NCI-H2171 (cell line): ENCODE measurements at regions not wholly inside any gene's neighbourhood (a gene's known extent, or its start where the extent isn't known, plus 50 kb on each side); places are given as distances from the start of the nearest gene placed in this dataset.

ENCODE experiments used
- DNase-seq: peaks from one replicate; lab custom pipeline; 2025; lab: John Stamatoyannopoulos, UW

GRCh38 chr16:54568906-54569807 lies 282.6 kb upstream of the IRX3 start:
- no peak for DNase-seq

- DNase-seq: no peak
Observed at GRCh38 chr16:54564841-54565240, 278.3 kb upstream of the IRX3 start.

GRCh38 chr16:54554581-54554980 lies 268.0 kb upstream of the IRX3 start:
- no peak for DNase-seq

GRCh38 chr16:54548281-54548680 lies 261.7 kb upstream of the IRX3 start:
- DNase-seq: no peak

- DNase-seq: no peak
Observed at GRCh38 chr16:54547052-54547451, 260.5 kb upstream of the IRX3 start.

GRCh38 chr16:54546521-54546920 lies 259.9 kb upstream of the IRX3 start:
- DNase-seq: no peak

- no peak for DNase-seq
Observed at GRCh38 chr16:54545854-54546511, 259.4 kb upstream of the IRX3 start.

- DNase-seq: no peak
Observed at GRCh38 chr16:54544553-54545180, 258.1 kb upstream of the IRX3 start.

- DNase-seq: no peak
Observed at GRCh38 chr16:54542805-54543505, 256.4 kb upstream of the IRX3 start.

- DNase-seq: no peak
Observed at GRCh38 chr16:54540525-54541180, 254.1 kb upstream of the IRX3 start.

- no peak for DNase-seq
Observed at GRCh38 chr16:54538276-54538675, 251.7 kb upstream of the IRX3 start.

GRCh38 chr16:54533856-54534490 lies 247.4 kb upstream of the IRX3 start:
- no peak for DNase-seq

- no peak for DNase-seq
Observed at GRCh38 chr16:54526916-54527315, 240.3 kb upstream of the IRX3 start.

GRCh38 chr16:54526087-54526486 lies 239.5 kb upstream of the IRX3 start:
- DNase-seq: no peak

- DNase-seq: no peak
Observed at GRCh38 chr16:54525104-54525503, 238.5 kb upstream of the IRX3 start.

- no peak for DNase-seq
Observed at GRCh38 chr16:54522584-54522983, 236.0 kb upstream of the IRX3 start.

- no peak for DNase-seq
Observed at GRCh38 chr16:54521327-54521726, 234.7 kb upstream of the IRX3 start.

GRCh38 chr16:54519161-54519695 lies 232.6 kb upstream of the IRX3 start:
- no peak for DNase-seq

- DNase-seq: no peak
Observed at GRCh38 chr16:54517181-54517580, 230.6 kb upstream of the IRX3 start.

GRCh38 chr16:54512467-54512995 lies 225.9 kb upstream of the IRX3 start:
- no peak for DNase-seq

- no peak for DNase-seq
Observed at GRCh38 chr16:54511222-54511731, 224.7 kb upstream of the IRX3 start.
